Loucy (cell line): ENCODE measurements at regions not wholly inside any gene's neighbourhood (a gene's known extent, or its start where the extent isn't known, plus 50 kb on each side); places are given as distances from the start of the nearest gene placed in this dataset.

ENCODE experiments used
- H2AFZ ChIP-seq: fragments of 200-600 bp; sonication (generic); 2 replicates; pipeline ENCODE4 v1.6.0; 2016; ENCODE audit warnings: antibody characterized with exemption, mild to moderate bottlenecking, low read length, moderate library complexity
- H3F3A ChIP-seq: fragments of 200-600 bp; 2 replicates; pipeline ENCODE4 v1.6.0; 2016; ENCODE audit warnings: antibody characterized with exemption, low read depth, mild to moderate bottlenecking
- H3K27me3 ChIP-seq: fragments of 200-600 bp; sonication (generic); 2 replicates; pipeline ENCODE4 v1.6.1; 2014; ENCODE audit warnings: low read length, mild to moderate bottlenecking; ENCODE audit not compliant: insufficient read depth, poor library complexity, severe bottlenecking
- H3K36me3 ChIP-seq: fragments of 200-600 bp; sonication (generic); 2 replicates; pipeline ENCODE4 v1.6.1; 2016; ENCODE audit warnings: low read length; ENCODE audit not compliant: insufficient read depth
- H3K4me1 ChIP-seq: fragments of 200-600 bp; sonication (generic); 2 replicates; pipeline ENCODE4 v1.5.1; 2014; ENCODE audit warnings: low read length, mild to moderate bottlenecking; ENCODE audit not compliant: insufficient read depth, poor library complexity, severe bottlenecking
- H3K4me2 ChIP-seq: fragments of 200-600 bp; sonication (generic); 2 replicates; pipeline ENCODE4 v1.6.0; 2014; ENCODE audit warnings: antibody characterized with exemption, low read length, low read depth, mild to moderate bottlenecking; ENCODE audit not compliant: poor library complexity, severe bottlenecking
- H3K4me3 ChIP-seq: fragments of 200-600 bp; sonication (generic); 2 replicates; pipeline ENCODE4 v1.5.1; 2014; ENCODE audit warnings: low read length, mild to moderate bottlenecking, mixed read lengths; ENCODE audit not compliant: poor library complexity, severe bottlenecking
- H3K79me2 ChIP-seq: fragments of 200-600 bp; sonication (generic); 2 replicates; pipeline ENCODE4 v1.6.1; 2014; ENCODE audit warnings: low read length; ENCODE audit not compliant: insufficient read depth
- H3K9ac ChIP-seq: fragments of 200-600 bp; sonication (generic); 2 replicates; pipeline ENCODE4 v1.6.0; 2014; ENCODE audit warnings: mild to moderate bottlenecking, low read depth, low read length, moderate library complexity; ENCODE audit not compliant: poor library complexity, severe bottlenecking
- H3K9me2 ChIP-seq: fragments of 200-600 bp; sonication (generic); replicated peaks from 2 replicates; pipeline ENCODE4 v1.6.1; 2016; ENCODE audit warnings: low read depth, low read length, mixed read lengths
- H3K9me3 ChIP-seq: fragments of 200-600 bp; sonication (generic); 2 replicates; pipeline ENCODE4 v1.6.1; 2014; ENCODE audit warnings: mild to moderate bottlenecking, antibody characterized with exemption, low read length, low read depth; ENCODE audit not compliant: insufficient read depth
- H4K20me1 ChIP-seq: fragments of 200-600 bp; sonication (generic); 2 replicates; pipeline ENCODE4 v1.6.0; 2014; ENCODE audit warnings: antibody characterized with exemption, low read length, mild to moderate bottlenecking; ENCODE audit not compliant: insufficient read depth, poor library complexity, severe bottlenecking
- EZH2phosphoT487 ChIP-seq: fragments of 200-600 bp; IDR thresholded peaks from 2 replicates; pipeline ENCODE4 v1.6.1; 2018; ENCODE audit warnings: antibody characterized with exemption, mild to moderate bottlenecking, moderate library complexity, borderline replicate concordance
- TF ChIP-seq, protein P1 (sequence below): fragments of 200-600 bp; sonication (generic); conservative IDR thresholded peaks from 2 replicates; pipeline ENCODE4 v1.5.1; 2014; ENCODE audit warnings: mild to moderate bottlenecking, antibody characterized with exemption, low read length

- Histone ChIP-seq H3K36me3 (no peaks in the 10 kb centered on the region), H3K9me2 (no peaks in the 10 kb centered on the region), H3K9ac (no peak overlapping the region), H2AFZ (no peak overlapping the region), H3K27me3 (no peaks in the 10 kb centered on the region), H3K79me2 (no peaks in the 10 kb centered on the region), H3F3A (no peaks in the 10 kb centered on the region), H3K4me2 (no peak overlapping the region), H3K4me3 (no peak overlapping the region), H4K20me1 (no peaks in the 10 kb centered on the region), H3K9me3 (peaks cover 9% of the 10 kb centered on the region; the same call in 1 of the 2 replicates), H3K4me1 (peaks cover 3% of the 10 kb centered on the region)
- TF ChIP-seq EZH2phosphoT487, result no peak
- TF ChIP-seq, protein P1, sequence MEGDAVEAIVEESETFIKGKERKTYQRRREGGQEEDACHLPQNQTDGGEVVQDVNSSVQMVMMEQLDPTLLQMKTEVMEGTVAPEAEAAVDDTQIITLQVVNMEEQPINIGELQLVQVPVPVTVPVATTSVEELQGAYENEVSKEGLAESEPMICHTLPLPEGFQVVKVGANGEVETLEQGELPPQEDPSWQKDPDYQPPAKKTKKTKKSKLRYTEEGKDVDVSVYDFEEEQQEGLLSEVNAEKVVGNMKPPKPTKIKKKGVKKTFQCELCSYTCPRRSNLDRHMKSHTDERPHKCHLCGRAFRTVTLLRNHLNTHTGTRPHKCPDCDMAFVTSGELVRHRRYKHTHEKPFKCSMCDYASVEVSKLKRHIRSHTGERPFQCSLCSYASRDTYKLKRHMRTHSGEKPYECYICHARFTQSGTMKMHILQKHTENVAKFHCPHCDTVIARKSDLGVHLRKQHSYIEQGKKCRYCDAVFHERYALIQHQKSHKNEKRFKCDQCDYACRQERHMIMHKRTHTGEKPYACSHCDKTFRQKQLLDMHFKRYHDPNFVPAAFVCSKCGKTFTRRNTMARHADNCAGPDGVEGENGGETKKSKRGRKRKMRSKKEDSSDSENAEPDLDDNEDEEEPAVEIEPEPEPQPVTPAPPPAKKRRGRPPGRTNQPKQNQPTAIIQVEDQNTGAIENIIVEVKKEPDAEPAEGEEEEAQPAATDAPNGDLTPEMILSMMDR, result no peak
These were observed 78.2 kb upstream of the UGP2 start for GRCh38 chr2:63763391-63763941.

GRCh38 chr2:63764630-63765029 is 77.1 kb upstream of the UGP2 start:
- no peaks in the 10 kb centered on the region for H3K27me3 ChIP-seq
- H3K4me3 ChIP-seq, result no peak overlapping the region
- no peak overlapping the region for H3K4me2 ChIP-seq
- H4K20me1 ChIP-seq, result no peaks in the 10 kb centered on the region
- no peak overlapping the region for H2AFZ ChIP-seq
- H3K9ac ChIP-seq, result no peak overlapping the region
- no peaks in the 10 kb centered on the region for H3K79me2 ChIP-seq
- H3F3A ChIP-seq, result no peaks in the 10 kb centered on the region
- no peaks in the 10 kb centered on the region for H3K4me1 ChIP-seq
- TF ChIP-seq, protein P1, result no peak
- no peaks in the 10 kb centered on the region for H3K36me3 ChIP-seq
- no peaks in the 10 kb centered on the region for H3K9me2 ChIP-seq
- H3K9me3 ChIP-seq, result peaks cover 9% of the 10 kb centered on the region; the same call in 1 of the 2 replicates

DNA sequence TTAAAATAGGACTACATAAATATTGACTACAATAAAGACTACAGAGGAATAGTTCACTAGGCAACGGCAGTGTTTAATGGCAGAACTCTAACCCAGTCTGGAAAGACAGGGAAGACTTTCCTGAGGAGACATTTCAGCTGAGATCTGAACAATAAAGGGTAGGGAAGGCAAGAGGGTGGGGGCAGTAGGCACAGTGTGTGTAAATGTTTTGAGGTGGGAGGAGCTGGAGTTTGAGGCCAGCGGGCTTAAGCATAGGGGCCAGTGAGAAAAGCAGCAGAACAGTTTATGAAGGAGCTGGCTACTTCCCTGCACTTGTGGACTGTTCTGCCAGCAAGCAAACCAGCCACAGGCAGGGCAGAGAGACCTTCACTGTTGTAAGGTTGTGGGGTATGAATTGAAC is 76.6 kb upstream of the UGP2 start:
- H4K20me1 ChIP-seq, result no peaks in the 10 kb centered on the region
- no peak overlapping the region for H2AFZ ChIP-seq
- no peak overlapping the region for H3K4me3 ChIP-seq
- no peak overlapping the region for H3K9ac ChIP-seq
- H3K36me3 ChIP-seq, result no peaks in the 10 kb centered on the region
- H3K9me3 ChIP-seq, result peaks cover 9% of the 10 kb centered on the region; the same call in 1 of the 2 replicates
- no peaks in the 10 kb centered on the region for H3K27me3 ChIP-seq
- H3K9me2 ChIP-seq, result no peaks in the 10 kb centered on the region
- no peaks in the 10 kb centered on the region for H3K79me2 ChIP-seq
- no peak overlapping the region for H3K4me2 ChIP-seq
- H3K4me1 ChIP-seq, result no peaks in the 10 kb centered on the region
- TF ChIP-seq EZH2phosphoT487, result no peak
- TF ChIP-seq, protein P1, result no peak
- no peaks in the 10 kb centered on the region for H3F3A ChIP-seq
